Left lung (tissue), 4 donors: ENCODE measurements at regions not wholly inside any gene's neighbourhood (a gene's known extent, or its start where the extent isn't known, plus 50 kb on each side); places are given as distances from the start of the nearest gene placed in this dataset.
A peak's percentile ranks its signal among the peaks of the same experiment; 100 is the strongest.

Experiments
- ATAC-seq: fragments of 200-7000 bp; cut with Tn5 transposase; one replicate; pipeline ENCODE4 v1.9.1; 2020; ENCODE audit warnings: moderate library complexity
- DNase-seq, 4 donors: peaks; one replicate each; pipeline ENCODE4 v3.0.0-alpha.2; 2013 to 2020
- H3K27ac ChIP-seq, 2 donors: fragments of 200-600 bp; sonication (generic) in 1 of 2; one replicate each; pipeline versions ENCODE4 v1.5.0 to v1.8.0; 2020 to 2021
- H3K27me3 ChIP-seq, 2 donors: fragments of 200-600 bp; sonication (generic) in 1 of 2; one replicate each; pipeline versions ENCODE4 v1.5.0 to v1.8.0; 2020 to 2021
- H3K36me3 ChIP-seq, 2 donors: fragments of 200-600 bp; sonication (generic) in 1 of 2; one replicate each; pipeline versions ENCODE4 v1.5.0 to v1.8.0; 2020 to 2021
- H3K4me1 ChIP-seq, 2 donors: fragments of 200-600 bp; one replicate each; pipeline ENCODE4 v1.8.0; 2021
- H3K4me3 ChIP-seq, 2 donors: fragments of 200-600 bp; sonication (generic) in 1 of 2; one replicate each; pipeline versions ENCODE4 v1.5.0 to v1.8.0; 2020 to 2021; ENCODE audit warnings: mild to moderate bottlenecking in 1 of 2
- H3K9me3 ChIP-seq, 2 donors: fragments of 200-600 bp; sonication (generic) in 1 of 2; one replicate each; pipeline versions ENCODE4 v1.5.0 to v1.8.0; 2020 to 2021
- CTCF ChIP-seq, 2 donors: fragments of 200-600 bp; sonication (generic) in 1 of 2; IDR thresholded peaks; one replicate each; pipeline versions ENCODE4 v1.5.0 to v1.8.0; 2021; ENCODE audit warnings: antibody characterized with exemption in 2 of 2
- intact Hi-C, 2 donors: fragments of 100-400 bp; cut with DNase I; formaldehyde crosslinking; loops; one replicate each; pipeline versions ENCODE4 v1.11.2 to v1.14.2; 2022
- donor health status: DM: no; HTN: yes; CAD: no.
- donor health status: DM: no; HTN: no; CAD: no.

- TF ChIP-seq CTCF (IDR thresholded peaks at IDR 0.05): no peak
- Histone ChIP-seq H3K4me1 (no peaks in the 10 kb centered on the region), H3K4me3 (no peak overlapping the region), H3K36me3 (no peaks in the 10 kb centered on the region), H3K27me3 (no peaks in the 10 kb centered on the region), H3K9me3 (no peaks in the 10 kb centered on the region), H3K27ac (no peak overlapping the region)
- DNase-seq (peak in 1 of 4 donors; percentile 2), ATAC-seq (no peak)
- intact Hi-C loops: no loop called here
Measured at GRCh38 chr4:32840461-32841189, 2120.5 kb downstream of the PCDH7 start.

- Histone ChIP-seq H3K27me3 (no peaks in the 10 kb centered on the region), H3K27ac (no peak overlapping the region), H3K4me3 (no peak overlapping the region), H3K36me3 (no peaks in the 10 kb centered on the region), H3K4me1 (no peaks in the 10 kb centered on the region), H3K9me3 (no peaks in the 10 kb centered on the region)
- TF ChIP-seq CTCF (IDR thresholded peaks at IDR 0.05): no peak
- DNase-seq (no peak), ATAC-seq (no peak)
- intact Hi-C loops: no loop called here
Measured at GRCh38 chr4:32841217-32841616, 2121.0 kb downstream of the PCDH7 start.

GRCh38 chr4:32847461-32847860 is 2127.3 kb downstream of the PCDH7 start:
- Histone ChIP-seq H3K4me3 (no peak overlapping the region), H3K27me3 (no peaks in the 10 kb centered on the region), H3K36me3 (no peaks in the 10 kb centered on the region), H3K4me1 (no peaks in the 10 kb centered on the region), H3K27ac (no peak overlapping the region), H3K9me3 (peaks cover 0 to 5% of the 10 kb centered on the region in 2 donors)
- no peak for TF ChIP-seq CTCF (IDR thresholded peaks at IDR 0.05)
- DNase-seq (peak in 2 of 4 donors; percentile 13 to 23), ATAC-seq (no peak)
- intact Hi-C loops: no loop called here

- no peak overlapping the region for H3K27ac ChIP-seq
- TF ChIP-seq CTCF (IDR thresholded peaks at IDR 0.05): no peak
- DNase-seq: no peak
- intact Hi-C loops: no loop called here
- H3K9me3 ChIP-seq: peaks cover 0 to 5% of the 10 kb centered on the region in 2 donors
- no peaks in the 10 kb centered on the region for H3K27me3 ChIP-seq
- no peak for ATAC-seq
- H3K36me3 ChIP-seq: no peaks in the 10 kb centered on the region
- H3K4me1 ChIP-seq: no peaks in the 10 kb centered on the region
- H3K4me3 ChIP-seq: no peak overlapping the region
Measured at GRCh38 chr4:32855622-32856021, 2135.5 kb downstream of the PCDH7 start.

- H3K4me3 ChIP-seq: no peak overlapping the region
- no peaks in the 10 kb centered on the region for H3K36me3 ChIP-seq
- TF ChIP-seq CTCF (IDR thresholded peaks at IDR 0.05): no peak
- H3K27me3 ChIP-seq: no peaks in the 10 kb centered on the region
- no peak overlapping the region for H3K27ac ChIP-seq
- H3K9me3 ChIP-seq: no peaks in the 10 kb centered on the region
- no peak for DNase-seq
- intact Hi-C loops: no loop called here
- no peak for ATAC-seq
- no peaks in the 10 kb centered on the region for H3K4me1 ChIP-seq
Measured at GRCh38 chr4:32858361-32858760, 2138.2 kb downstream of the PCDH7 start.
